ENCODE measurements at regions not wholly inside any gene's neighbourhood (a gene's known extent, or its start where the extent isn't known, plus 50 kb on each side); places are given as distances from the start of the nearest gene placed in this dataset.

- no peak for DNase-seq
These were observed 97.4 kb downstream of the SHOX start for GRCh38 chrX:727738-728621.

- DNase-seq, result no peak
These were observed 95.4 kb downstream of the SHOX start for GRCh38 chrX:725971-726370.

- DNase-seq, result no peak
These were observed 93.7 kb downstream of the SHOX start for GRCh38 chrX:724256-724655.

GRCh38 chrX:723781-724180, 93.2 kb downstream of the SHOX start:
- DNase-seq, result no peak

GRCh38 chrX:721354-721753, 90.8 kb downstream of the SHOX start:
- no peak for DNase-seq

GRCh38 chrX:720825-721224, 90.2 kb downstream of the SHOX start:
- DNase-seq, result no peak

GRCh38 chrX:720250-720649, 89.7 kb downstream of the SHOX start:
- DNase-seq, result no peak

- no peak for DNase-seq
These were observed 85.5 kb downstream of the SHOX start for GRCh38 chrX:716136-716535.

- DNase-seq, result no peak
These were observed 83.5 kb downstream of the SHOX start for GRCh38 chrX:714131-714530.
